Spleen (tissue), 11 donors: ENCODE measurements at regions not wholly inside any gene's neighbourhood (a gene's known extent, or its start where the extent isn't known, plus 50 kb on each side); places are given as distances from the start of the nearest gene placed in this dataset.

ENCODE experiments used
- DNase-seq: peaks from one replicate; pipeline ENCODE4 v3.0.0-alpha.2; 2020
- H3K27ac ChIP-seq, 8 donors: fragments of 200-600 bp; sonication (generic) in 7 of 8; 1 replicate in 4 of 8; 2 replicates in 4 of 8; pipeline versions ENCODE4 v1.5.0 to v1.8.0; 2016 to 2021; ENCODE audit warnings: inconsistent platforms in 4 of 8, mild to moderate bottlenecking in 4 of 8, moderate library complexity in 1 of 8
- H3K27me3 ChIP-seq, 7 donors: fragments of 200-600 bp; sonication (generic) in 6 of 7; replicated peaks in 1 of 7; 1 replicate in 4 of 7; 2 replicates in 3 of 7; pipeline versions ENCODE4 v1.5.0 to v1.8.0; 2016 to 2021; ENCODE audit warnings: inconsistent platforms in 3 of 7, mild to moderate bottlenecking in 1 of 7
- H3K36me3 ChIP-seq, 6 donors: fragments of 200-600 bp; sonication (generic) in 5 of 6; 1 replicate in 4 of 6; 2 replicates in 2 of 6; pipeline versions ENCODE4 v1.5.0 to v1.8.0; 2016 to 2021; ENCODE audit warnings: inconsistent platforms in 2 of 6
- H3K4me1 ChIP-seq, 6 donors: fragments of 200-600 bp; sonication (generic) in 5 of 6; 1 replicate in 3 of 6; 2 replicates in 3 of 6; pipeline versions ENCODE4 v1.5.0 to v1.8.0; 2016 to 2021; ENCODE audit warnings: inconsistent platforms in 3 of 6
- H3K4me3 ChIP-seq, 8 donors: fragments of 200-600 bp; sonication (generic) in 7 of 8; 1 replicate in 4 of 8; 2 replicates in 4 of 8; pipeline versions ENCODE4 v1.5.0 to v1.8.0; 2016 to 2021; ENCODE audit warnings: inconsistent platforms in 4 of 8, mild to moderate bottlenecking in 4 of 8, moderate library complexity in 2 of 8
- H3K9me3 ChIP-seq, 8 donors: fragments of 200-600 bp; sonication (generic) in 7 of 8; 1 replicate in 4 of 8; 2 replicates in 4 of 8; pipeline versions ENCODE4 v1.5.0 to v1.8.0; 2016 to 2021; ENCODE audit warnings: inconsistent platforms in 4 of 8
- POLR2A ChIP-seq, 3 donors: fragments of 450-650 bp; IDR thresholded peaks; one replicate each; pipeline ENCODE4 v1.5.1; 2017; ENCODE audit warnings: antibody characterized with exemption in 3 of 3, mild to moderate bottlenecking in 1 of 3
- POLR2AphosphoS5 ChIP-seq, 3 donors: sonication (generic); formaldehyde crosslinking; IDR thresholded peaks; one replicate each; pipeline ENCODE4 v1.5.1; 2017; ENCODE audit warnings: antibody characterized with exemption in 3 of 3
- WGBS, 5 donors: extraction: QIAGEN DNeasy Blood & Tissue Kit in 3 of 5; methylation state at CpG; one replicate each; pipeline versions ENCODE4 v1.1.5 to v1.1.7; 2013 to 2018; 5-methylcytosine and 5-hydroxymethylcytosine counted together
- intact Hi-C: fragments of 100-400 bp; cut with DNase I; formaldehyde crosslinking; loops from one replicate; pipeline ENCODE4 v1.15.0; 2023; ENCODE audit warnings: low total_unique reads
- TF ChIP-seq, protein P1 (sequence below), 11 experiments: fragments of 200-600 bp in 7 of 11; fragments of 450-650 bp in 4 of 11; sonication (generic) in 4 of 11; IDR thresholded peaks in 8 of 11; conservative IDR thresholded peaks in 3 of 11; 1 replicate in 7 of 11; 2 replicates in 4 of 11; pipeline versions ENCODE4 v1.4.0 to v1.8.0; 2016 to 2021; ENCODE audit warnings: antibody characterized with exemption in 11 of 11, inconsistent platforms in 4 of 11, mild to moderate bottlenecking in 1 of 11
- donor health status: healthy with polysubstance abuse.
- donor health status: DM: no; HTN: no; CAD: no; lungs with moderate emphysema.
- donor health status: DM: no; HTN: no; CAD: no.
- donor health status: Bipolar disorder and iron deficiency.
- donor health status: healthy.
- donor health status: DM: no; HTN: no; CAD: no.
- donor health status: DM: yes; HTN: yes; CAD: no.

DNA sequence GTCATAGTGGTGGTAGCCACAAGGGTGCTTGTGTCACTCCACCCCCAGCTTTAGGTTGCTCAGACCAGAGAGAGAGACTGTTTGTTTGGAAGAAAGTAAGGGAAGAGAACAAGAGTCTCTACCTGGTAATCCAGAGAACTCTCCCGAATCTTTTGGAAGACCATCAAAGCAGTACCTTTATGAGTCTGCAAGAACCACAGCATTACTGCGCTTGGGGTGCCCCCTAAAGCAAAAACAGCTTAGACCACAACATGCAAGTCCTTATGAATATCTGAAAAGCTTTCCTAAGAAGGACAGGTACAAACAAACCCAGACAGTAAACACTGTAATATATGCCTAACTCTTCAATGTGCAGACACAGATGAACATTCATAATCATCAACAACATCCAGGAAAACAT is 1398.6 kb upstream of the C9orf72 start:
- no peak for DNase-seq
- no peak overlapping the region for H3K27ac ChIP-seq
- 0 to 44% (median 23%) methylated on average over 2 of the region's 2 CpGs for WGBS, 5 donors
- H3K36me3 ChIP-seq, result no peaks in the 10 kb centered on the region
- intact Hi-C loops, result no loop called here
- no peaks in the 10 kb centered on the region for H3K27me3 ChIP-seq
- H3K9me3 ChIP-seq, result peaks cover 0 to 22% (median 0%) of the 10 kb centered on the region in 8 donors
- no peaks in the 10 kb centered on the region for H3K4me1 ChIP-seq
- TF ChIP-seq, protein P1, sequence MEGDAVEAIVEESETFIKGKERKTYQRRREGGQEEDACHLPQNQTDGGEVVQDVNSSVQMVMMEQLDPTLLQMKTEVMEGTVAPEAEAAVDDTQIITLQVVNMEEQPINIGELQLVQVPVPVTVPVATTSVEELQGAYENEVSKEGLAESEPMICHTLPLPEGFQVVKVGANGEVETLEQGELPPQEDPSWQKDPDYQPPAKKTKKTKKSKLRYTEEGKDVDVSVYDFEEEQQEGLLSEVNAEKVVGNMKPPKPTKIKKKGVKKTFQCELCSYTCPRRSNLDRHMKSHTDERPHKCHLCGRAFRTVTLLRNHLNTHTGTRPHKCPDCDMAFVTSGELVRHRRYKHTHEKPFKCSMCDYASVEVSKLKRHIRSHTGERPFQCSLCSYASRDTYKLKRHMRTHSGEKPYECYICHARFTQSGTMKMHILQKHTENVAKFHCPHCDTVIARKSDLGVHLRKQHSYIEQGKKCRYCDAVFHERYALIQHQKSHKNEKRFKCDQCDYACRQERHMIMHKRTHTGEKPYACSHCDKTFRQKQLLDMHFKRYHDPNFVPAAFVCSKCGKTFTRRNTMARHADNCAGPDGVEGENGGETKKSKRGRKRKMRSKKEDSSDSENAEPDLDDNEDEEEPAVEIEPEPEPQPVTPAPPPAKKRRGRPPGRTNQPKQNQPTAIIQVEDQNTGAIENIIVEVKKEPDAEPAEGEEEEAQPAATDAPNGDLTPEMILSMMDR (IDR thresholded peaks at IDR 0.05 in 8 of 11, conservative IDR thresholded peaks at IDR 0.05 in 3 of 11), result no peak
- TF ChIP-seq POLR2AphosphoS5 (IDR thresholded peaks at IDR 0.05), result no peak
- H3K4me3 ChIP-seq, result no peak overlapping the region

DNA sequence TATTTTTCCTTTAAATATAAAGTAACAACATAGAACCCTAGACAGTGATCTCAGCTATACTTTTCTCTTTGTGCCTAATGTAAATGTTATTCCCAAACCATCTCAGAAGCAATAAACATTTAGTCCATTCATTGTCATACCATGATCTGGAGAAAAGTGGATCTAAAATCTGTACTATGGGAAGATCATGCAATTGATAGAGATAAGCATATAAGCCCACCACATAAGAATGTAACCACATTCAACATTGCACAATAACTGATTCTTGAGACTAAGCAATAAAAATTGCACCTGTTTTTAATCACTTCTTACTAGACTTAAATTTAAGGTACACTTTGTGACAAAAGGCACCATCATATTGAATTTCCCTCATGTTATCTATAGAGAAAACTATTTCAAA is 1403.0 kb upstream of the C9orf72 start:
- no peaks in the 10 kb centered on the region for H3K27me3 ChIP-seq
- DNase-seq, result no peak
- no peak overlapping the region for H3K27ac ChIP-seq
- intact Hi-C loops, result no loop called here
- no peak overlapping the region for H3K4me3 ChIP-seq
- TF ChIP-seq POLR2A (IDR thresholded peaks at IDR 0.05) (no peak), POLR2AphosphoS5 (IDR thresholded peaks at IDR 0.05) (no peak)
- TF ChIP-seq, protein P1 (IDR thresholded peaks at IDR 0.05 in 8 of 11, conservative IDR thresholded peaks at IDR 0.05 in 3 of 11), result no peak
- H3K9me3 ChIP-seq, result peaks cover 0 to 15% (median 0%) of the 10 kb centered on the region in 8 donors
- H3K4me1 ChIP-seq, result no peaks in the 10 kb centered on the region
- H3K36me3 ChIP-seq, result no peaks in the 10 kb centered on the region

DNA sequence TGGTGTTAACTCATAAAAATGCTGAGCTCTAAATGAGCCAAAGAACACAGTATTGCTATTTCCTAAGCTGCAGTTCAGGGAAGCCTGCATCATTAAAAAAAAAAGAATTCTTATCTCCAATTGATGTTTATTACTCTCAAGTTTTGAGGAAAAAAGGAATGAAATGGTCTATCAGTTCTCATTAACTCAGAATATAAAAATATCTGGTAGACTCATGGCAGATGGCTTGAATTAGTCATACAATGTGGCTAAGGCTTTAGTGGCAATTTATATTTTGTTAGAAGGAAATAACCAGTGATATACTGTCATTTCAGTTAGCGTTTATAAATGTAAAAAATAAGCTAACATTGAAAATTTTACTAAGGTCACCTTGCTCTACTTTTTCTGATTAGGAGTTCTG is 1403.4 kb upstream of the C9orf72 start:
- H3K36me3 ChIP-seq, result no peaks in the 10 kb centered on the region
- no peak overlapping the region for H3K27ac ChIP-seq
- no peaks in the 10 kb centered on the region for H3K27me3 ChIP-seq
- no peaks in the 10 kb centered on the region for H3K4me1 ChIP-seq
- intact Hi-C loops, result no loop called here
- WGBS, 5 donors, result 2 to 96% (median 37%) methylated on average over 1 of the region's 1 CpG
- peaks cover 0 to 14% (median 0%) of the 10 kb centered on the region in 8 donors for H3K9me3 ChIP-seq
- TF ChIP-seq POLR2AphosphoS5 (IDR thresholded peaks at IDR 0.05) (no peak), POLR2A (IDR thresholded peaks at IDR 0.05) (no peak)
- TF ChIP-seq, protein P1 (IDR thresholded peaks at IDR 0.05 in 8 of 11, conservative IDR thresholded peaks at IDR 0.05 in 3 of 11), result no peak
- H3K4me3 ChIP-seq, result no peak overlapping the region
- no peak for DNase-seq

DNA sequence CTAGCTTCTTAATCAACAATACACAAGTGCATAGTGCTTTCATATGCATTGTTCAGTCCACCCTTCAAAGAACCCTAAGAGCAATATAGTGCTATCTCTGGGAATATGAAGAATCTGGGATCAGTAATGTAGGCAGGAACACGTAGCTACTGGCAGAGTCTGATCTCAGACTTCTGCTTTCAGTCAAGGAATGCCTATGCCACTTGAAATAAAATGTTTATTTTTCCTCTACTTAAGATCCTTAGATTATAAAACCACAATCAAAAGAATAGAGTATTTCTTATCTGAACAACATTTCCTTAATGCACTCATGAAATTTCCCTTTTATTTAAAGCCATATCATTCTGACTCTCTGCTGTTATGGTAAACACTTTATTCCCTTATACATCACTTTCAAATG is 1407.8 kb upstream of the C9orf72 start:
- DNase-seq, result no peak
- WGBS, 5 donors, result 14 to 42% (median 29%) methylated on average over 1 of the region's 1 CpG
- intact Hi-C loops, result no loop called here
- Histone ChIP-seq H3K27ac (no peak overlapping the region), H3K4me1 (no peaks in the 10 kb centered on the region), H3K4me3 (no peak overlapping the region), H3K36me3 (no peaks in the 10 kb centered on the region), H3K27me3 (no peaks in the 10 kb centered on the region), H3K9me3 (no peaks in the 10 kb centered on the region)
- TF ChIP-seq, protein P1 (IDR thresholded peaks at IDR 0.05 in 8 of 11, conservative IDR thresholded peaks at IDR 0.05 in 3 of 11), result no peak
